ENCODE measurements at regions not wholly inside any gene's neighbourhood (a gene's known extent, or its start where the extent isn't known, plus 50 kb on each side); places are given as distances from the start of the nearest gene placed in this dataset.

- Mint-ChIP-seq H3K9me3 (peaks cover 4% of the 10 kb centered on the region), H3K36me3 (no peaks in the 10 kb centered on the region), H3K27ac (no peak overlapping the region), H3K4me3 (no peak overlapping the region), H3K4me1 (ENCODE audit: low read depth) (no peaks in the 10 kb centered on the region), H3K27me3 (no peaks in the 10 kb centered on the region)
- ChIA-PET CTCF (no interaction called here), POLR2A (no interaction called here)
- DNase-seq: no peak
- intact Hi-C loops (cut with micrococcal nuclease): no loop called here
Measured at GRCh38 chr3:99236576-99236975, 335.1 kb upstream of the DCBLD2 start.

- peaks cover 4% of the 10 kb centered on the region for H3K9me3 Mint-ChIP-seq
Measured at GRCh38 chr3:99232696-99233095, 331.2 kb upstream of the DCBLD2 start.

DNA sequence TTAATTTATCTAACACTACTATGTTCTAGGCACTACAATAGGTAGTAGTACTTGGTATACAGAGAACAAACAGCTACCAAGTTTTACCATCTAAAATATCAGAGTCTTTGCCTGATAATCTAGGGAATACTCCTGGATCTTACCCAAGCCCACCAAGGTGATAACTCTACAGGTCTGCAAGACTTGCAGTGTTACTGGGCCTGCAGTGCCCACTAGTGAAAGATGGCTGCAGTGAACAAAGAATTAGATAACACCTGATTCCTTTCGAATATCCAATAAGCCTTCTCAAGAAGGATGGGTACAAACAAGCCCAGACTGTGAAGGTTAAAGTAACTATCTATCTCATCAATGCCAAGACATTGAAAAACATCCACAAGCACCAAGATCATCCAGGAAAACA lies 317.0 kb upstream of the DCBLD2 start:
- intact Hi-C loops (cut with micrococcal nuclease): no loop called here
- H3K9me3 Mint-ChIP-seq: peaks cover 7% of the 10 kb centered on the region
- DNase-seq: no peak
- no peaks in the 10 kb centered on the region for H3K27me3 Mint-ChIP-seq
- CTCF ChIA-PET: no interaction called here
- H3K27ac Mint-ChIP-seq: no peak overlapping the region
- no peaks in the 10 kb centered on the region for H3K4me1 Mint-ChIP-seq (ENCODE audit: low read depth)
- POLR2A ChIA-PET: no interaction called here
- H3K4me3 Mint-ChIP-seq: no peak overlapping the region
- no peaks in the 10 kb centered on the region for H3K36me3 Mint-ChIP-seq

More at GRCh38 chr3:99232696-99233095, 331.2 kb upstream of the DCBLD2 start:
- Mint-ChIP-seq H3K4me1 (ENCODE audit: low read depth) (no peaks in the 10 kb centered on the region), H3K27ac (no peak overlapping the region), H3K36me3 (no peaks in the 10 kb centered on the region), H3K27me3 (no peaks in the 10 kb centered on the region), H3K4me3 (no peak overlapping the region)
- DNase-seq: no peak
- ChIA-PET POLR2A (no interaction called here), CTCF (no interaction called here)
- intact Hi-C loops (cut with micrococcal nuclease): no loop called here

- ChIA-PET POLR2A (no interaction called here), CTCF (interaction anchor here (1.5 kb wide), 1 partner anchor 319 kb away, joined by 3 read pairs; no protein-coding TSS in a partner anchor)
- no peaks in the 10 kb centered on the region for H3K36me3 Mint-ChIP-seq
- H3K9me3 Mint-ChIP-seq: peaks cover 12% of the 10 kb centered on the region
- intact Hi-C loops (cut with micrococcal nuclease): no loop called here
- H3K4me1 Mint-ChIP-seq (ENCODE audit: low read depth): no peaks in the 10 kb centered on the region
- DNase-seq: no peak
- H3K27me3 Mint-ChIP-seq: no peaks in the 10 kb centered on the region
- no peak overlapping the region for H3K27ac Mint-ChIP-seq
- no peak overlapping the region for H3K4me3 Mint-ChIP-seq
Measured at GRCh38 chr3:99212969-99213368, 311.5 kb upstream of the DCBLD2 start.

- CTCF ChIA-PET: no interaction called here
- H3K27ac Mint-ChIP-seq: no peak overlapping the region
Measured at GRCh38 chr3:99211309-99211708, 309.8 kb upstream of the DCBLD2 start.

GRCh38 chr3:99199021-99199420 lies 297.5 kb upstream of the DCBLD2 start:
- Mint-ChIP-seq H3K27ac (no peak overlapping the region), H3K4me3 (no peak overlapping the region), H3K27me3 (no peaks in the 10 kb centered on the region), H3K9me3 (no peaks in the 10 kb centered on the region), H3K4me1 (ENCODE audit: low read depth) (no peaks in the 10 kb centered on the region), H3K36me3 (no peaks in the 10 kb centered on the region)
- no peak for DNase-seq
- intact Hi-C loops (cut with micrococcal nuclease): no loop called here
- ChIA-PET POLR2A (interaction anchor here (0.6 kb wide), 1 partner anchor 9 kb away, joined by 3 read pairs; no protein-coding TSS in a partner anchor), CTCF (no interaction called here)

More at GRCh38 chr3:99211309-99211708, 309.8 kb upstream of the DCBLD2 start:
- Mint-ChIP-seq H3K36me3 (no peaks in the 10 kb centered on the region), H3K4me3 (no peak overlapping the region), H3K4me1 (ENCODE audit: low read depth) (no peaks in the 10 kb centered on the region), H3K27me3 (no peaks in the 10 kb centered on the region), H3K9me3 (peaks cover 12% of the 10 kb centered on the region)
- intact Hi-C loops (cut with micrococcal nuclease): no loop called here
- DNase-seq: no peak
- POLR2A ChIA-PET: no interaction called here

- POLR2A ChIA-PET: no interaction called here
- Mint-ChIP-seq H3K27me3 (no peaks in the 10 kb centered on the region), H3K27ac (no peak overlapping the region), H3K36me3 (no peaks in the 10 kb centered on the region), H3K4me3 (no peak overlapping the region), H3K9me3 (no peaks in the 10 kb centered on the region), H3K4me1 (ENCODE audit: low read depth) (no peaks in the 10 kb centered on the region)
- CTCF ChIA-PET: no interaction called here
- DNase-seq: no peak
- intact Hi-C loops (cut with micrococcal nuclease): no loop called here
Measured at GRCh38 chr3:99191186-99191585, 289.7 kb upstream of the DCBLD2 start.

DNA sequence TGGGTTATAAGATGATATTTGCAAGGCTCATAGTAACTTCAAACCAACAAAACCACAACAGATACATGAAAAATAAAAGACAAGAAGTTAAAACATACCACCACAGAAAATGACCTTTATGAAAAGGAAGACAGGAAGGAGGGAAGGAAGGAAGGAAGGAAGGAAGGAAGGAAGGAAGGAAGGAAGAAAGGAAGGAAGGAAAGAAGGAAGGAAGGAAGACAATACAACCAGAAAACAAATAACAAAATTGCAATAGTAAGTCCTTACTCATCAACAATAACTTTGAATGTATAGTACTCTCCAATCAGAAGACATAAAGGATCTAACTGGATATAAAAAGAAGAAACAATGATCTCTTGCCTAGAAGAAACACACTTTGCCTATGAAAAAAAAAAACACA lies 287.4 kb upstream of the DCBLD2 start:
- CTCF ChIA-PET: no interaction called here
- intact Hi-C loops (cut with micrococcal nuclease): no loop called here
- no peaks in the 10 kb centered on the region for H3K9me3 Mint-ChIP-seq
- no peaks in the 10 kb centered on the region for H3K36me3 Mint-ChIP-seq
- H3K27ac Mint-ChIP-seq: no peak overlapping the region
- no peak overlapping the region for H3K4me3 Mint-ChIP-seq
- H3K4me1 Mint-ChIP-seq (ENCODE audit: low read depth): no peaks in the 10 kb centered on the region
- DNase-seq: no peak
- POLR2A ChIA-PET: no interaction called here
- H3K27me3 Mint-ChIP-seq: no peaks in the 10 kb centered on the region

- CTCF ChIA-PET: interaction anchor here (0.9 kb wide), 1 partner anchor 13 kb away, joined by 4 read pairs; no protein-coding TSS in a partner anchor
- no peaks in the 10 kb centered on the region for H3K27me3 Mint-ChIP-seq
- H3K36me3 Mint-ChIP-seq: no peaks in the 10 kb centered on the region
- no peak overlapping the region for H3K27ac Mint-ChIP-seq
- H3K4me3 Mint-ChIP-seq: no peak overlapping the region
- no peak for DNase-seq
- no peaks in the 10 kb centered on the region for H3K4me1 Mint-ChIP-seq (ENCODE audit: low read depth)
- no peaks in the 10 kb centered on the region for H3K9me3 Mint-ChIP-seq
- POLR2A ChIA-PET: no interaction called here
- intact Hi-C loops (cut with micrococcal nuclease): no loop called here
Measured at GRCh38 chr3:99186016-99186415, 284.5 kb upstream of the DCBLD2 start.

DNA sequence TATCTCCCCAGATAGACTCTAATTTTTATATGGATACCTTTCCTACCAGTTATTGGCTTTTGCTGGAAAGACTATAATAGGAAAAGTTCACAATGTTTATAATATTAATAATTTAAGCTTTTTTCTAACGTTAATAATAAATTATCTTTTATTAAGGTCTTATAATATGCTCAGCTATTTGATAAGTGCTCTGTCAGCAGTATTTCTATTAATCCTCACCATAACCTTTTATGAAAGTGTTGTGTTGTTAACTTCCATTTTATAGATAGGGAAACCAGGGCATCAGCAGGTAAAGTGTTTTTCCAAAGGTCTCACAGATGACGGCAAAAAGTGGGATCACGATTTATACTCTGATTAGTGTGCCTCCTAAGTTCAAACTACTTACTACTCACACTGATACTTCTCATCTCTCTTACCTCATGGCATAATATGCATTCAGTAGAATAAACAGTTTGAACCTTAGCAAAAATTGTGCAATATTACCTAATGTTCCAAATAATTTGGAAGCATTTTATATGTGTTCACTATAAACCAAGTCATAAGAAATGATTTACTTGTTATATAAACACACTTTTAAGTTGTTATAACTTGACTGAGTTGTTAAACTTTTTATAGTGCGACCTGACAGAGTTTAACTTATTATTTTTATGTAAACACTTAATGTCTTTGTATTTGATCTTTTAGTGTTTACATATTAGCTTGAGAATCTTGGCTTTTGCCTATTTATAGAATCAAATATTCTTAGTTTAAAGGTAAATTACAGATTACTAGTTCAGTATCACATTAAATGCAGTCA lies 274.9 kb upstream of the DCBLD2 start:
- Mint-ChIP-seq H3K4me3 (no peak overlapping the region), H3K27ac (no peak overlapping the region), H3K36me3 (no peaks in the 10 kb centered on the region), H3K27me3 (no peaks in the 10 kb centered on the region), H3K4me1 (ENCODE audit: low read depth) (no peaks in the 10 kb centered on the region), H3K9me3 (peaks cover 3% of the 10 kb centered on the region)
- CTCF ChIA-PET: no interaction called here
- POLR2A ChIA-PET: no interaction called here
- DNase-seq: no peak
- intact Hi-C loops (cut with micrococcal nuclease): no loop called here

DNA sequence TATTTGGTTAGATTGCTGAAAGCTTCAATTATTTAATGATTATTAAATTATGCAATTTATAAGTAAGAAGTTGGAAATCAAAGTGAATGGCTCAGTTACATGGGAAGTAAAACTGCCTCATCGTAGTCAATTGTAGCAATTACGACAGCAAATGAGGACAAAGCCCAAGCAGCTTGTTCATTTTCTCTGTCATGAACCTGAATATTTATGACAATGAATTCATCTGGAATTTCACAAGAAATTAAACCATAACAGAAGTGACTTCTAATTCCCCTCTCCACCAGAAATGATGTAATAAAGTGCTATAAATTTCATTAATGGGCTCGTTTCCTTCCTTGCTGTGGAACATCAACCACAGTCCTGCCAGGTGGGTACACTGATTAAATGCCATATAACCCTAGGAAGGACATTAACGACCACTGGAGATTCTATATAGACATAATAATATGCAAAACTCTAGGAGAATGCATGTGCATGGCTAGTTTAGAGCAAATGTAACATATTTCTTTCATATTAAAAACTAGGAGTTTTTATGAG lies 273.8 kb upstream of the DCBLD2 start:
- Mint-ChIP-seq H3K27ac (no peak overlapping the region), H3K36me3 (no peaks in the 10 kb centered on the region), H3K4me3 (no peak overlapping the region), H3K4me1 (ENCODE audit: low read depth) (no peaks in the 10 kb centered on the region), H3K27me3 (no peaks in the 10 kb centered on the region), H3K9me3 (peaks cover 3% of the 10 kb centered on the region)
- POLR2A ChIA-PET: no interaction called here
- no peak for DNase-seq
- CTCF ChIA-PET: no interaction called here
- intact Hi-C loops (cut with micrococcal nuclease): no loop called here

- intact Hi-C loops (cut with micrococcal nuclease): loop anchor here (1.0 kb wide), 2 partner anchors 150 to 356 kb away; no protein-coding TSS in a partner anchor
- no peak overlapping the region for H3K27ac Mint-ChIP-seq
- no peak overlapping the region for H3K4me3 Mint-ChIP-seq
- H3K9me3 Mint-ChIP-seq: peaks cover under 1% of the 10 kb centered on the region
- H3K36me3 Mint-ChIP-seq: no peaks in the 10 kb centered on the region
- CTCF ChIA-PET: interaction anchor here (0.6 to 2.3 kb wide), 16 partner anchors 9 to 356 kb away, joined by 3 to 9 read pairs (median 4); no protein-coding TSS in a partner anchor
- no peaks in the 10 kb centered on the region for H3K27me3 Mint-ChIP-seq
- POLR2A ChIA-PET: no interaction called here
- no peaks in the 10 kb centered on the region for H3K4me1 Mint-ChIP-seq (ENCODE audit: low read depth)
- DNase-seq: peak; percentile 39
Measured at GRCh38 chr3:99172736-99173657, 271.5 kb upstream of the DCBLD2 start.

All from activated CD4-positive, alpha-beta memory T cell treated with anti-CD3 and anti-CD28 coated beads for 36 hours (primary cell).